Kasumi-1 (cell line): ENCODE measurements at regions not wholly inside any gene's neighbourhood (a gene's known extent, or its start where the extent isn't known, plus 50 kb on each side); places are given as distances from the start of the nearest gene placed in this dataset.
"Not testable (repeated sequence)": the region's sequence is repeated elsewhere in the genome, so short reads cannot be mapped to it uniquely, and the experiment has no call there.

Experiments used
- DNase-seq, 2 experiments: peaks; one replicate each; lab custom pipeline; 2025; lab: John Stamatoyannopoulos, UW

- DNase-seq: not testable (repeated sequence)
Observed at GRCh38 chr12:9411616-9412268, 196.0 kb downstream of the KLRB1 start.

GRCh38 chr12:9407425-9407748 lies 199.2 kb upstream of the PZP start:
- not testable (repeated sequence) for DNase-seq

GRCh38 chr12:9406564-9407424 lies 198.6 kb upstream of the PZP start:
- DNase-seq: no peak

- DNase-seq: no peak
Observed at GRCh38 chr12:9405886-9406563, 197.8 kb upstream of the PZP start.

GRCh38 chr12:9404469-9405260 lies 196.5 kb upstream of the PZP start:
- DNase-seq: no peak

- DNase-seq: no peak
Observed at GRCh38 chr12:9404031-9404430, 195.8 kb upstream of the PZP start.

DNA sequence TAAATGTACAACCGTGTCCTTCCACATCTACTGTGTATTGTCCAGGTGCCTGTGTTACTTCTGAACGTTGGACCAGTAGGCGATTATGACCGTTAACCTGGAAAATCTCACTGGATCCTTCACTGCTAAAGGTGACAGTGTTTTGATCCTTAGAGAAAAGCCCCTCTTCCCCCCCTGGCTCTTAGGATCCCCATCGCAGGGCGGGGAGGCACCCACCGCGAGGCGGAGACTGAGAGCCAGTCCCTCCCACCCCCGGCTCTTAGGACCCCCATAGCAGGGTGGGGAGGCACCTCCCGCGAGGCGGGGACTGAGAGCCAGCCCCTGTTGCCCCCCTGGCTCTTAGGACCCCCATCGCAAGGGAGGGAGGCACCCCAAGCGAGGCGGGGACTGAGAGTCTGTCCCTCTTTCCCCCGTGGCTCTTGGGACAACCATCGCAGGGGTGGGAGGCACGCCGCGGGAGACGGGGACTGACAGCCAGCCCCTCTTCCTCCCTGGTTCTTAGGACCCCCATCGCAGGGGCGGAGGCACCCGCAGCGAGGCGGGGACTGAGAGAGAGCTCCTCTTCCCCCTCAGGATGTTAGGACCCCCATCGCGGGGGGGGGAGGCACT lies 194.3 kb upstream of the PZP start:
- not testable (repeated sequence) for DNase-seq

- DNase-seq: not testable (repeated sequence)
Observed at GRCh38 chr12:9396367-9396766, 188.2 kb upstream of the PZP start.

- not testable (repeated sequence) for DNase-seq
Observed at GRCh38 chr12:9395220-9395619, 187.0 kb upstream of the PZP start.

GRCh38 chr12:9392842-9393241 lies 184.6 kb upstream of the PZP start:
- DNase-seq: no peak

GRCh38 chr12:9391815-9392214 lies 183.6 kb upstream of the PZP start:
- no peak for DNase-seq

- no peak for DNase-seq
Observed at GRCh38 chr12:9390761-9391160, 182.6 kb upstream of the PZP start.

DNA sequence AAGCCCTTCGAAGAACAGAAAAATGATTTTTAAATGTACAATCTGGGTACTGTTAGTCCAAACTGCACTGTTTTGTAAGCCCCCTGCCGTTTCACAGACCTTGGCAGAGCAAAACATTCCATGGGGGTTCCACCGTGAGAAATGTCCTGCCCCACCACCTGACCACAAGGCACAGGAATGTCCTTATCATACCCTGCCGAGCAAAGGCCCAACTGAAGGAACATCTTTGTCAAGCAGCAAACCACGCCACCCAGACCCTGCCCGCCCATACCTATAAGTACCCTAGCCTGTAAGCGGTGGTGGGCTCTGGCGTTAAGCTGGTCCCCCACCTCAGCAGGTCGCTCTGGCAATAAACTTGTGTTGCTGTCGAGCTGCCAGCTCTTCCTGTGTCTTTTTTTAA lies 181.6 kb upstream of the PZP start:
- no peak for DNase-seq

DNA sequence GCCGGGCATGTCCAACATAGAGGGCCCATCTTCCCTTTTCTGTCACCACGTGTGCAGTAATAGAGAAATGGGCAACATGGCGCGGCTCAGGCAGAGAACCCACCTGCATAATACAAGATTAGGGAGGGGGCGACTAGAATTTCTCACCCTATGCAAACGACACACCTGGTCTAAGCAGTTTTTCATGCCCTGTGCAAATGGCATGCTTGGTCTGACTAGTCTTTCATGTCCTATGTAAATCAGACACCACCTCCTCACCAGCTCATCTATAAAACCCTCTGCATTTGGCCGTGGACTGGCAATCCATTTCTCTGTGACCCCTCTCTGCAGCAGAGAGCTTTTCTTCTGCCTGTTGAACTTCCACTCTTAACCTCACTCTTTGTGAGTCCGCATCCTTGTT lies 180.2 kb upstream of the PZP start:
- DNase-seq: no peak

DNA sequence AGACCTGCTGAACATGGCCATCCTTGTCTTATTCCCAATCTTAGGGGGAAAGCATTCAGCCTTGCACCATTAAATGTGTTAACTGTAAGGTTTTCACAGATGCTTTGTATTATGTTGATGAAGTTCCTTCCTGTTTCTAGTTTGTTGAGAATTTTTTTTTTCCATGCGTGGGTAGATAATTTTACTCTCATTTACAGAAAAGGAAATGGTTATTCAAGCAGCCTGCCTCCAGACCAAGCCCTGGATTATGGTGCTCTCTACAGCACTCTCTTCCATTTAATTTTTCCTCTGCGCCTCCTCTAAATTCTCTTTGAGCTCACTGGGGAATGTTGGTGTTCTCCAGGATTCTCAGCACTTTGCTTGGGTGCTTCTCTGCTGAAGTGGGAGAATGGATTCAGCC lies 179.3 kb upstream of the PZP start:
- no peak for DNase-seq

DNA sequence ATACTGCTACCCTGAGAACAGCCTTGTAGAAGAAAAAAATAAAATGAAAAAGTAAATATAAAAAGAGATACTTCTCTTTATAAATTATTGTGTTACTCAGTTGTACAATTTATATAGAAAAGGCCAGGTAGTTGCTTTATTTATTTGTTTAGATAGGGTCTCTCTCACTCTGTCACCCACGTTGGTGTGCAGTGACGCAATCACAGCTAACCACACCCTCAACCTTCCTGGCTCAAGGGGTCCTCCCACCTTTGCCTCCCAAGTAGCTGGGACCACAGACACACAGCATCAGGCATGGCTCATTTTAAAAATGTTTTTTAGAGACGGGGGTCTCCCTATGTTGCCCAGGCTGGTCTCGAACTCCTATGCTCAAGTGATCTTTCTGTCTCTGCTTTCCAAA lies 175.4 kb upstream of the PZP start:
- DNase-seq: no peak

DNA sequence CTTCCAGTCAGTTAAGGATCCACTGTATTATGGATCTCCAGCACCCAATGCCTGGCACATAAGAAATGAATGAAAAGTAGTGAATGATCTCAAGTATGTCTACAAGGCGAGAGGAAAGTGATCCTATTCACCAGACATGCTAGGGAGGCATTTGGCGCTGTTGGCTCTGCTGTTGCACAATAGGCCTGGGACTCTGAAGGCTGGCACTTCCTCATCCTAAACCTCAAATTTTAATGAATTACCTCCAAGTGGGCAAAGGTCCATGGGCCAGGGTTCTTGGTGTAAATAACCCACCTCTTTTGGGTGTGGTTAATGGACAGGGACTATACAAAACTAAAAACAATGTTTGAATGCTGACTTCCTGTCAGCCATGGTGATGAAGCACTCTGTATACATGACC lies 173.4 kb upstream of the PZP start:
- DNase-seq: peak; percentile 12 to 17

- DNase-seq: no peak
Observed at GRCh38 chr12:9380650-9381049, 172.5 kb upstream of the PZP start.

- no peak for DNase-seq
Observed at GRCh38 chr12:9379023-9379742, 171.0 kb upstream of the PZP start.

DNA sequence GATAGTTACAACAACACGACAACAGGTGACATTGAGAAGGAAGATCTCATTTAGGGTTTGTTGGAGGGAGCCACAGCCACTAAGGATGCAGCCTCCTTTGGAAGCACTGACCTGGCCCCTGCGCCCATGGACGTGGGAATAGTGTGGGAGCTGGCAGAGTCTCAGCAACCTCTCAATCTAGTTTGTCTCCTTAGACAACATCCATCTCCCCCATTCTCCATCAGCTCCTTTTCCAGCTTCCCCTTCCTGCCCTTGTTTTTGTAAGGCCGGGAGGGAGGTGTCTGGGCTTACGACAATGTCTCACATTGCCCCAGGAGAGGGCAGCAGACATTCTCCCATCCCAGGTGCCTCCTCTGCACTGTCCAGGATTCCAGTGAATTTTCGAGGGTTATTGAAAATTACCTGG lies 170.2 kb upstream of the PZP start:
- DNase-seq: peak; percentile 9 to 21

DNA sequence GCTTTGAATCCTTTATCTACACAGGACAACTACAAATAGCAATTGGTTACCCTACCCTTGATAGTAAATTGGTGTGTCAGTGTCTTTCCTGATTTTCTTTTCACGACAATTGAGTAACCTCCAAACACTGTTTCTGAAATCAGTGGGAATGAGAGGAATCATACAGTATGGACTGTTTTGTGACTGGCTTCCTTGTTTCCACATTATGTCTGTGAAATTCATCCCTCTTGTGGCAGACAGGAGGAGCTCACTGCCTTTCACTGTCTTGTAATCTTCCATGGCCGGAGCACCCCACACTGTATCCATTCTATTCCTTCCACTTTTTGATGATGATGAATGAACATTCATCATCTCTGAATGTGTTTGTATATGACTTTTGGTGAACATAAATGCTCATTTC lies 164.0 kb upstream of the PZP start:
- peak; percentile 16 to 17 for DNase-seq
